Breast epithelium (tissue), 3 donors: ENCODE measurements at regions not wholly inside any gene's neighbourhood (a gene's known extent, or its start where the extent isn't known, plus 50 kb on each side); places are given as distances from the start of the nearest gene placed in this dataset.

Source experiments
- CTCF ChIP-seq, 3 donors: fragments of 450-650 bp; IDR thresholded peaks; one replicate each; pipeline ENCODE4 v1.5.1; 2016 to 2017; ENCODE audit warnings: antibody characterized with exemption in 3 of 3, mild to moderate bottlenecking in 3 of 3, moderate library complexity in 3 of 3
- POLR2A ChIP-seq: fragments of 450-650 bp; IDR thresholded peaks from one replicate; pipeline ENCODE4 v1.6.1; 2016; ENCODE audit warnings: antibody characterized with exemption, mild to moderate bottlenecking, moderate library complexity
- POLR2AphosphoS5 ChIP-seq, 3 donors: sonication (generic); formaldehyde crosslinking; IDR thresholded peaks; one replicate each; pipeline ENCODE4 v1.6.1; 2017; ENCODE audit warnings: antibody characterized with exemption in 3 of 3

- no peak for TF ChIP-seq CTCF (IDR thresholded peaks at IDR 0.05)
- TF ChIP-seq POLR2AphosphoS5 (IDR thresholded peaks at IDR 0.05), result no peak
- no peak for TF ChIP-seq POLR2A
Observed at GRCh38 chr5:84729326-84729725, 344.6 kb upstream of the EDIL3 start.
